ENCODE measurements at regions not wholly inside any gene's neighbourhood (a gene's known extent, or its start where the extent isn't known, plus 50 kb on each side); places are given as distances from the start of the nearest gene placed in this dataset.

- TF ChIP-seq CTCF (IDR thresholded peaks at IDR 0.05; ENCODE audit: low read length), result no peak
- TF ChIP-seq EZH2 (IDR thresholded peaks at IDR 0.05; ENCODE audit: borderline replicate concordance, low read length), result no peak
Observed at GRCh38 chr10:84089162-84089561, 50.1 kb upstream of the GHITM start.

Data from OCI-LY1 (cell line).